Lower lobe of right lung (tissue), 2 donors: ENCODE measurements at regions not wholly inside any gene's neighbourhood (a gene's known extent, or its start where the extent isn't known, plus 50 kb on each side); places are given as distances from the start of the nearest gene placed in this dataset.
"Not testable (repeated sequence)": the region's sequence is repeated elsewhere in the genome, so short reads cannot be mapped to it uniquely, and the experiment has no call there.

Source experiments
- ATAC-seq, 2 donors: fragments of 200-7000 bp; cut with Tn5 transposase; one replicate each; pipeline ENCODE4 v1.9.1; 2020 to 2022; ENCODE audit warnings: mild to moderate bottlenecking in 2 of 2, moderate library complexity in 2 of 2
- DNase-seq: peaks from one replicate; pipeline ENCODE4 v3.0.0-alpha.2; 2020
- H3K27ac ChIP-seq: fragments of 200-600 bp; one replicate; pipeline ENCODE4 v1.8.0; 2022
- H3K27me3 ChIP-seq: fragments of 200-600 bp; one replicate; pipeline ENCODE4 v1.8.0; 2022; ENCODE audit warnings: low read depth
- H3K36me3 ChIP-seq: fragments of 200-600 bp; one replicate; pipeline ENCODE4 v1.8.0; 2022; ENCODE audit warnings: mild to moderate bottlenecking
- H3K4me1 ChIP-seq: fragments of 200-600 bp; one replicate; pipeline ENCODE4 v1.8.0; 2022
- H3K4me3 ChIP-seq: fragments of 200-600 bp; one replicate; pipeline ENCODE4 v1.8.0; 2022; ENCODE audit warnings: mild to moderate bottlenecking
- H3K9me3 ChIP-seq: fragments of 200-600 bp; one replicate; pipeline ENCODE4 v1.8.0; 2022
- intact Hi-C: fragments of 100-400 bp; cut with DNase I; formaldehyde crosslinking; loops from one replicate; pipeline ENCODE4 v1.11.0; 2022
- donor health status: DM: no; HTN: yes; CAD: no; lungs with severe emphysema.

DNA sequence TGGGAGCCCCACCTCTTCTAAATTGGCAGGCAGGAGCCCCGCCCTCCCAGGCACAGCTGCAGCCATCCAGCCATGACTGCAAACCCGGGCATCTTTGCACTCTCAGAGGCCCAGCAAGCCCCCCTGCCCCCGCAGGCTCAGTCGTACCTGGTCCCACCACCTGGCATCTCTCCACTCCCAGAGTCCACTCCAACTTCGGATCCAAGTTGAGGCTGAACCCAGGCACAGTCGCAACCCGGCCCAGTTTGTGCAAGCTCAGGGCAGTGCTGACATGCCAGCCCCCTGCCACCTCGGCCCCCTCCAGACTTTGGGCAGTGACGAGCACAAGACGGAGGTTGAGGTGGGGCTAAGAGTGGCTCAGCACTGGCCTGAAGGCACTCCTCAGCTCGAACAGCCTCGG lies 632.4 kb downstream of the CWH43 start:
- ATAC-seq, H3K4me3 ChIP-seq, DNase-seq, H3K9me3 ChIP-seq, intact Hi-C loops, H3K4me1 ChIP-seq, H3K27ac ChIP-seq, H3K36me3 ChIP-seq, H3K27me3 ChIP-seq: not testable (repeated sequence)

DNA sequence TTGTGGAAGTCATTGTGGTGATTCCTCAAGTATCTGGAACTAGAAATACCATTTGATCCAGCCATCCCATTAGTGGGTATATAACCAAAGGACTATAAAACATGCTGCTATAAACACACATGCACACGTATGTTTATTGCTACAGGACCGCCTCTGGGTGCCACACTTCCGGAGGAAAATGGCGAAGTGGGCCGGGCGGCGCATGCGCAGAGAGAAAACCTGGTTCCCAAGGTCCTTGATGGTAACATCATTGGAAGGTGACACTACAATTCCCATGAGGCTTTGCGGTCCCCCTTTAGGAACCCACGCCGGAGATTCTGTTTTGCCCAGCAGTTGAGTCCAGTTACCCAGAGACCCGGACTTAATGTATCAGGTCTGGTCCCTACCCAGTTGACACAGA lies 640.4 kb downstream of the CWH43 start:
- H3K36me3 ChIP-seq, H3K27me3 ChIP-seq, H3K9me3 ChIP-seq, intact Hi-C loops, H3K4me3 ChIP-seq, H3K27ac ChIP-seq, DNase-seq, ATAC-seq, H3K4me1 ChIP-seq: not testable (repeated sequence)
